HFF-Myc (cell line): ENCODE measurements at regions not wholly inside any gene's neighbourhood (a gene's known extent, or its start where the extent isn't known, plus 50 kb on each side); places are given as distances from the start of the nearest gene placed in this dataset.

Experiments used
- DNase-seq: peaks from one replicate; pipeline ENCODE4 v3.0.0-alpha.2; 2011; ENCODE audit warnings: low read depth; ENCODE audit errors: extremely low read depth
- H3K4me3 ChIP-seq: replicated peaks from 2 replicates; pipeline ENCODE4 v1.5.1; 2011; ENCODE audit warnings: low read depth, mild to moderate bottlenecking, control low read depth, low read length
- CTCF ChIP-seq: IDR thresholded peaks from 2 replicates; pipeline ENCODE4 v1.5.1; 2012; ENCODE audit warnings: mild to moderate bottlenecking, low read depth, low read length, control low read depth; ENCODE audit errors: missing control alignments

DNA sequence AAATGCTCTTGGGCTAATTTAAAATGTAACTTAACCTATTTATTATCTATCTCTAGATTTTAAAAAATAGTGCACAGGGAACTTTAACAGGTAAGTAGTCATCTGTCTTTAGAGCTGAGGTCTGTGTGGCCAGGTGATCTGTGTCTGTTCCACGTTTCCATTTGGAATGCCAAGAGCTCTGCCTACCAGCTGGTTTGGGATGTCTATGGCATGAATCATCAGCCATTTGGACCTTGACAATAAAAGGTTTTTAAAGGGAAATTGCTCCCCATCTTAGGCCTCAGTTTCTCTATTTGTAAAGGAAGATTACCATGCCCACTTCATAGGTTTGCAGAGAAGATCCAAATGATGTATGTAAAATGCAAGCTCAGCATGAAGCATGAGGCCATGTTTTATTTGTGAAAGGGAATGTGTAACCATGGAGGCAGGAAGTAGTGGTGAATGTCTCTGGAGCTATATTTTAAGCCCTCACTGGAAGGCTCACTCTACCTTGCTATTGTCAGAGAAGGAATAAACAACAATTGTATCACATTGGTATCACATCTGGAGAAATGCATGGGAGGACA, 548.1 kb upstream of the LMCD1 start:
- TF ChIP-seq CTCF = no peak
- DNase-seq = no peak
- H3K4me3 ChIP-seq = no peak overlapping the region

- no peak for DNase-seq
- H3K4me3 ChIP-seq = no peak overlapping the region
- TF ChIP-seq CTCF = no peak
Measured at GRCh38 chr3:7957024-7957423, 544.6 kb upstream of the LMCD1 start.

DNA sequence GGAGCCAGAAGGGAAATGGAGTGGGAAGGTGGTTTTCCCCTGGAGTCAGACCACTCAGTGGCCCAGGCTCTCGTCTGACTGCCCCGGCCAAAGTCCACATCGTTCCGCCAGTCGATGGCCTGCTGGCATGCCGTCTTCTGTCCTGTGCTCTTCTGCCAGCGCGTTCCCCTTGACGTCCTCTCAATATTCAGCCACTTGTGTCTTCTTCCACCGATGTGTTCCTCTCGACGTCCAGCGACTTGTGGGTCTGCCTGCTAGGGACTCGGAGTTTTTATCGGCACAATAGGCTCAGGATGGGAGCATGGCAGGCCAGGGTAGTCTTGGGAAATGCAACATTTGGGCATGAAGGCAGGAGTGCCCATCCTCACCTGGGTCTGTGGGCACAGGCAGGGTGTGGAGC, 542.5 kb upstream of the LMCD1 start:
- no peak for DNase-seq
- no peak overlapping the region for H3K4me3 ChIP-seq
- no peak for TF ChIP-seq CTCF

- DNase-seq = no peak
Measured at GRCh38 chr3:7960601-7961000, 541.0 kb upstream of the LMCD1 start.

GRCh38 chr3:7962301-7962700, 539.3 kb upstream of the LMCD1 start:
- DNase-seq = no peak
- no peak for TF ChIP-seq CTCF
- no peak overlapping the region for H3K4me3 ChIP-seq

More at GRCh38 chr3:7960601-7961000, 541.0 kb upstream of the LMCD1 start:
- no peak overlapping the region for H3K4me3 ChIP-seq
- TF ChIP-seq CTCF = no peak

DNA sequence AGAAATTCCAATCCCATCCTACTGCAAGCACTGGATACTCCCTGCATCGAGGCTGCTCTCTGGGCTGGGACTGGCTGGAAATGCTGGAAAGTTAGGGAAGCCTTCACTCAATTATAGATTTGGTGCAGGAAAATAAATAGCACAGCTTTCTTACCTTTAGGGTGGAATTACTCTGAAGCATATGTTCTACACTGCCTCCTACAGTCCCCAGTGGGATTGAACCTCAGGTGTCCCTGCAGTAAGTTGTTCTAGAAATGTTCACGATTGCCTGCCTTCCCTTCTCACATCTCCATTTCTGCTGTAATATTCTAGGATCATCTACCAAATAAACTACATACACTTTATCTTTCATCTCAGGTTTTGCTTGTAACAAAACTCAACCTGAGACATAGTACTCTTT, 536.7 kb upstream of the LMCD1 start:
- no peak for TF ChIP-seq CTCF
- no peak for DNase-seq
- no peak overlapping the region for H3K4me3 ChIP-seq

- no peak for DNase-seq
- H3K4me3 ChIP-seq = no peak overlapping the region
- no peak for TF ChIP-seq CTCF
Measured at GRCh38 chr3:7973006-7973405, 528.6 kb upstream of the LMCD1 start.
